Mucosa of descending colon (tissue), 3 donors: ENCODE measurements at regions not wholly inside any gene's neighbourhood (a gene's known extent, or its start where the extent isn't known, plus 50 kb on each side); places are given as distances from the start of the nearest gene placed in this dataset.
A peak's percentile ranks its signal among the peaks of the same experiment; 100 is the strongest.

Experiments used
- ATAC-seq: fragments of 200-7000 bp; cut with Tn5 transposase; one replicate; pipeline ENCODE4 v1.9.1; 2020; ENCODE audit warnings: mild to moderate bottlenecking, moderate library complexity
- DNase-seq, 3 donors: peaks; one replicate each; pipeline ENCODE4 v3.0.0-alpha.2; 2020
- H3K36me3 ChIP-seq: fragments of 200-600 bp; one replicate; pipeline ENCODE4 v1.8.0; 2021; ENCODE audit warnings: low read depth, mild to moderate bottlenecking
- H3K4me1 ChIP-seq: fragments of 200-600 bp; one replicate; pipeline ENCODE4 v1.8.0; 2021; ENCODE audit warnings: low read depth, mild to moderate bottlenecking
- H3K4me3 ChIP-seq: fragments of 200-600 bp; one replicate; pipeline ENCODE4 v1.8.0; 2021; ENCODE audit warnings: mild to moderate bottlenecking
- H3K9me3 ChIP-seq: fragments of 200-600 bp; one replicate; pipeline ENCODE4 v1.8.0; 2021; ENCODE audit warnings: mild to moderate bottlenecking
- intact Hi-C, 2 donors: fragments of 100-400 bp; cut with DNase I in 1 of 2; cut with micrococcal nuclease in 1 of 2; formaldehyde crosslinking; loops; one replicate each; pipeline versions ENCODE4 v1.11.0 to v1.11.1; 2022; cut with DNase I, micrococcal nuclease
- TF ChIP-seq, protein P1 (sequence below): fragments of 200-600 bp; IDR thresholded peaks from one replicate; pipeline ENCODE4 v1.8.0; 2022; ENCODE audit warnings: antibody characterized with exemption, mild to moderate bottlenecking
- donor health status: DM: no; HTN: no; CAD: no; lungs with moderate emphysema.
- donor health status: DM: no; HTN: no; CAD: no.
- donor health status: DM: no; HTN: yes; CAD: no.

DNA sequence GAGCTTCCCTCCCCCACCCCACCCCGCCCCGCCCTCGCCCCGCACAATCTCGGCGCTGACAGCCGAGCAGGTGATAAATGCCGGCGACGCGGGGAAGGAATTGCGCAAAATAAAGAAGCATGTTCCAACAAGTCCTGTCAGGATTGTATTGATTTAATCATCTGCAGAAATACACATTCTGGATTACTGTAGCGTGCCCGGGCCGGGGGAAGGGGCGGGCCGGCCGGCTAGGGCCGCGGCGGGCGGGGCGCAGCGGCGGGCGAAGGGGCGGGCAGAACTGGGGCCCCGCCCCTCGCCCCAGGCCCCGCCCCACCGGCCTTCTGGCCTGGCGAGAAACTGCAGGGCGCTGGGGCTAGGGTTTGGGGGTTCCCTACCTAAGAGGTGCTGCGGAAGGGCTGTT lies 88.9 kb upstream of the PAX2 start:
- Histone ChIP-seq H3K36me3 (no peaks in the 10 kb centered on the region), H3K4me3 (no peak overlapping the region), H3K4me1 (no peaks in the 10 kb centered on the region), H3K9me3 (no peaks in the 10 kb centered on the region)
- intact Hi-C loops = no loop called here
- TF ChIP-seq, protein P1, sequence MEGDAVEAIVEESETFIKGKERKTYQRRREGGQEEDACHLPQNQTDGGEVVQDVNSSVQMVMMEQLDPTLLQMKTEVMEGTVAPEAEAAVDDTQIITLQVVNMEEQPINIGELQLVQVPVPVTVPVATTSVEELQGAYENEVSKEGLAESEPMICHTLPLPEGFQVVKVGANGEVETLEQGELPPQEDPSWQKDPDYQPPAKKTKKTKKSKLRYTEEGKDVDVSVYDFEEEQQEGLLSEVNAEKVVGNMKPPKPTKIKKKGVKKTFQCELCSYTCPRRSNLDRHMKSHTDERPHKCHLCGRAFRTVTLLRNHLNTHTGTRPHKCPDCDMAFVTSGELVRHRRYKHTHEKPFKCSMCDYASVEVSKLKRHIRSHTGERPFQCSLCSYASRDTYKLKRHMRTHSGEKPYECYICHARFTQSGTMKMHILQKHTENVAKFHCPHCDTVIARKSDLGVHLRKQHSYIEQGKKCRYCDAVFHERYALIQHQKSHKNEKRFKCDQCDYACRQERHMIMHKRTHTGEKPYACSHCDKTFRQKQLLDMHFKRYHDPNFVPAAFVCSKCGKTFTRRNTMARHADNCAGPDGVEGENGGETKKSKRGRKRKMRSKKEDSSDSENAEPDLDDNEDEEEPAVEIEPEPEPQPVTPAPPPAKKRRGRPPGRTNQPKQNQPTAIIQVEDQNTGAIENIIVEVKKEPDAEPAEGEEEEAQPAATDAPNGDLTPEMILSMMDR = no peak
- no peak for DNase-seq
- peak; percentile 56 for ATAC-seq

DNA sequence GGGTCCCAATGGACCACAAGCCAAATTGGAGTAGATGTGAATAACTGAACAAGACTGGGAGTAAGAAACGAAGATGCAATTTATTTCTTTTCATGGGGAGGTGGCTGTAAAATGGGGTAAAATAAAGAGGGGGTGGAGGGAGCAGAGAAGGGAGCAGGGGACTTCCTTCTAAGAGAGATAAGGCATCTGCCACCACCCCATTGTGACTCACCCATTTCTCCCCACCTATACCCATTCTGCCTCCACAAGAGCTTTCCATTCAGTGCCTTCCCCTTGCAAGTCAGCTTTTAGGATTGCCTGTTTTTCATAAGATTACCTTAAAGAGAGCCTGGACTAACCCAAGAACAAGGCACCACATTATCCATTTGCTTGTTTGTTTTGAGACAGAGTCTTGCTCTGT lies 87.1 kb upstream of the PAX2 start:
- H3K4me3 ChIP-seq = no peak overlapping the region
- ATAC-seq (no peak), DNase-seq (no peak)
- H3K4me1 ChIP-seq = no peaks in the 10 kb centered on the region
- no peaks in the 10 kb centered on the region for H3K9me3 ChIP-seq
- H3K36me3 ChIP-seq = no peaks in the 10 kb centered on the region
- intact Hi-C loops = no loop called here
- TF ChIP-seq, protein P1 = no peak

DNA sequence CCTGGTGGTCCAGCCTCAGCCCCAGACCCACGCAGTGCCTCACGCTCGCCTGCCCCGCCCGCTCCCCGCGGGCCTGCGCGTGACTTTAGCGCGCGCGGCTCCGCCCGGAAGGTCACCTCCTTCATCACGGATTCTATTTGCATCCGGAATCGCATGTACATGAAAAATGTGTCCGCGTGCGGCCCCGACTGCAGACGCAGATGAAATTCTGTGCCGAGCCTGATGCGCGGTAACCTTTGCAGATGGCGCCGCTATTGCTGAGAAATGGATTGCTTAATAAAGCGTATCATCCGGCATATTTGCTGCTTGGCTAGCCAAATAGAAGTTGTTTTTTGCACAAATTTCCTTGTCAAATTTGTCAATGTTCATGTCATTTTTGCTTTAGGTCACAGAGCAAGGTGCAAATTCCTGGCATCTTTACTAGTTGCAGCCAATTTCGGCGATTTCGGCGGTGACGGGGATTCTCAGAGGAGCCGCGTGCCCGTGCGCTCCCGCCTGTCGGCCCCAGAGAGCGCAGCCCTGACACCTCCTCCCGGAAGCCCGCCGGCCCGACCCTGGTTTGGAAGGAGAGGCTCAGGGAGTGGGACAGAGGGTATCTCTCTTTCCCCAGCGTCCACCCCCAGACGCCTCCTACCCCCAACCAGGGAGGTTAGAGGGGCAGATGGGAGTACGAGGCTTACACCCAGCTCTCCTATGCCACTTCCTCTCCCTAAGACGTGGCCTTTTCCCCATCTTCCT lies 85.9 kb upstream of the PAX2 start:
- intact Hi-C loops = no loop called here
- TF ChIP-seq, protein P1 = no peak
- DNase-seq (no peak), ATAC-seq (no peak)
- Histone ChIP-seq H3K9me3 (no peaks in the 10 kb centered on the region), H3K4me1 (no peaks in the 10 kb centered on the region), H3K4me3 (no peak overlapping the region), H3K36me3 (no peaks in the 10 kb centered on the region)

DNA sequence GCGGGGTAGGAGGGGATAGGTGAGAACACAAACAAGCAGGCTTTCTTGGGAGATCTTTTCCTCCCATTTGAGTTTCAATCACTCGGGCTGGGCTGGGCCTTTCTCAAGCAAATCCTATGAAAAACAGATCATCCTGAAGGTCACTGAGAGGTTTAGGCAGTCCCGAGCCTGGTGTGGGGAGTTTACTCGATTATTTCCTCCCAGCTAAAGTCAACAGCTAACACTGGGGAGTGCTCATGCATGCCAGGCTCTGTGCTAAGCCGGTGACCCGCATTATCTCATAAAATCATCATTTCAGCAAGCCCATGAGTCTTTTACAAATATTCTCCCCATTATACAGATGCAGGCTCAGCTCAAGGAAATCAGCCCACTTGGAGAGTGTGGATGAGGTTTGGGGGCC lies 85.0 kb upstream of the PAX2 start:
- Histone ChIP-seq H3K4me3 (no peak overlapping the region), H3K4me1 (no peaks in the 10 kb centered on the region), H3K9me3 (no peaks in the 10 kb centered on the region), H3K36me3 (no peaks in the 10 kb centered on the region)
- ATAC-seq = no peak
- intact Hi-C loops = no loop called here
- DNase-seq = no peak
- TF ChIP-seq, protein P1 = no peak

DNA sequence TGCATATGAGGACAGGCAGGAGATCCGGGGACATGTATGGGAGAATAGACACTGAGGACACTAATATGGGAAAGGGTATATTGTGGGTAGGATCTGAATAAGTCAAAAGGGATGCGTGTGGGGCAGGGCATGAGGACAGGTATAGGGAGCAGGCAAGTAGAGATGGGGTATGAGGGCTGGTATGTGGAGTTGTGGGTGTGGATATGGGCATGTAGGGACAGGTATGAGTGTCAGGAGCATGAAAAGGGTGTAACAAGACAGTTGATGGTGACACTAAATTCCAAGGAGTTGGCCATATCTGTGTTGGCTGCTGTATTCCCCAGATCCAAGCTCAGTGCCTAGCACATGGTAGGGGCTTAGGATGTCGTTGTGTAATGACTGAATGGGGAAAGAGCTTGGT lies 84.4 kb upstream of the PAX2 start:
- Histone ChIP-seq H3K4me3 (no peak overlapping the region), H3K9me3 (no peaks in the 10 kb centered on the region), H3K36me3 (no peaks in the 10 kb centered on the region), H3K4me1 (no peaks in the 10 kb centered on the region)
- TF ChIP-seq, protein P1 = no peak
- no peak for ATAC-seq
- intact Hi-C loops = no loop called here
- DNase-seq = no peak

DNA sequence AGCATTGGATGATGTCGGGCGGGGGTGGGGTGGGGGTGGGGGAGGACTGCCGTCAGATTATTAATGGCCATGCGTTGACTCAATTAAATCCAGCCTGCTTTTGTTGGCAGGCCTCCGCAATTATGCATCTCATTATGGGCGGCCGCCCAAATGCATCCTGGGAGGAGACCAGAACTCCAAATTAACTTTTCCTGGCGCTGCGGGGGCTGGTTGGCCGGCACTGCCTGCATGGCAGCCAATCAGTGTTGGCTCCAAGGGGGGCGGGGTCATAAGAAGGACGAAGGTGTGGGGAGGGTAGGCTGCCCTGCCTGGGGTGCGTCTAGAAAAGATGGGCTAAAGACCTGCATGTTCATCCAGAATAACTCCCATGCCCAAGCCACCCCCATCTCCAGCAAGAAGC lies 83.9 kb upstream of the PAX2 start:
- DNase-seq (no peak), ATAC-seq (no peak)
- no peaks in the 10 kb centered on the region for H3K4me1 ChIP-seq
- intact Hi-C loops = no loop called here
- no peak overlapping the region for H3K4me3 ChIP-seq
- no peaks in the 10 kb centered on the region for H3K9me3 ChIP-seq
- TF ChIP-seq, protein P1 = no peak
- no peaks in the 10 kb centered on the region for H3K36me3 ChIP-seq
